ENCODE measurements at regions not wholly inside any gene's neighbourhood (a gene's known extent, or its start where the extent isn't known, plus 50 kb on each side); places are given as distances from the start of the nearest gene placed in this dataset.
A peak's percentile ranks its signal among the peaks of the same experiment; 100 is the strongest.

DNA sequence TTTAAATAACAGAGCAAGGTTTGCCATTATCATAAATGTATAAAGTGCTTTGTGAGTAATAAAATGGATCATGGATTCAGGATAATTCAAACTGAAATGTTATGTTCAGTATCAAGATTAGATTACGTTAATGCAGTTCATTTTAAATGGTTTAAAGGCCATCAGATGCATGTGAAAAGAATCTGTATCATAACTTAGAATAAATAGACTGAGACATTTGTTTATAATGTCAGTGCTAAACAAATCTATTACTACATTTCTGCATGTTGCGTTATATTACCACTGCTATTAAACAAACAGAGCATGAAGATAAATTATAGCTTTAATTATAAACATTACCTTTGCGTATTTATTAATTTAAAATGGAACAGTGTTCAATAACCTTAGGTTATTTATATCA lies 160.2 kb downstream of the TOX3 start:
- 75 to 76% methylated on average over 3 of the region's 3 CpGs for WGBS, 2 donors

DNA sequence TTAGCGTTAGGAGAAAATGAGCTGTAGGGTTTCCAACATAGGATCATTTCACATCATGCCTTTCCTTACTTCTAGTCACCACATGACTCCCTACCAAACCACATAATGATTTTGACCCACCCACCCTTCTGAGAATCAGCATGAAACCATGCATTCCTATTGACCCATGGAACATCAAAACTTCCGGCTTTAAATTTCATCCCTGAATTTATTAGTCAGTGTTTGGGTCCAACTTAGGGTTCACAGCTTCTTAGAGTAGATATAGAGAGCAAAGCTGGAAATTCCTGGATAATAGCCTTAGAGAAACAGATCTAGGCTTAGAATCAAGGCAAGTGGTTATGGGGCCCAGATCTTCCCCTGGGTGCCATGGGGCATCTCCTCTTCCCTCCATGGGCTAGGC lies 162.6 kb downstream of the TOX3 start:
- Histone ChIP-seq H3K9me3 (no peaks in the 10 kb centered on the region), H3K36me3 (replicated peaks in 1 of 2; ENCODE audit: insufficient read depth in 1 of 2, low read depth in 2 of 2) (no peaks in the 10 kb centered on the region), H3K27me3 (no peaks in the 10 kb centered on the region), H3K4me1 (peaks cover 7% of the 10 kb centered on the region), H3K4me3 (no peak overlapping the region), H3K27ac (no peak overlapping the region)
- 91 to 95% methylated on average over 2 of the region's 2 CpGs for WGBS, 2 donors
- intact Hi-C loops (cut with DNase I): no loop called here
- no peak for ATAC-seq
- TF ChIP-seq, protein P1, sequence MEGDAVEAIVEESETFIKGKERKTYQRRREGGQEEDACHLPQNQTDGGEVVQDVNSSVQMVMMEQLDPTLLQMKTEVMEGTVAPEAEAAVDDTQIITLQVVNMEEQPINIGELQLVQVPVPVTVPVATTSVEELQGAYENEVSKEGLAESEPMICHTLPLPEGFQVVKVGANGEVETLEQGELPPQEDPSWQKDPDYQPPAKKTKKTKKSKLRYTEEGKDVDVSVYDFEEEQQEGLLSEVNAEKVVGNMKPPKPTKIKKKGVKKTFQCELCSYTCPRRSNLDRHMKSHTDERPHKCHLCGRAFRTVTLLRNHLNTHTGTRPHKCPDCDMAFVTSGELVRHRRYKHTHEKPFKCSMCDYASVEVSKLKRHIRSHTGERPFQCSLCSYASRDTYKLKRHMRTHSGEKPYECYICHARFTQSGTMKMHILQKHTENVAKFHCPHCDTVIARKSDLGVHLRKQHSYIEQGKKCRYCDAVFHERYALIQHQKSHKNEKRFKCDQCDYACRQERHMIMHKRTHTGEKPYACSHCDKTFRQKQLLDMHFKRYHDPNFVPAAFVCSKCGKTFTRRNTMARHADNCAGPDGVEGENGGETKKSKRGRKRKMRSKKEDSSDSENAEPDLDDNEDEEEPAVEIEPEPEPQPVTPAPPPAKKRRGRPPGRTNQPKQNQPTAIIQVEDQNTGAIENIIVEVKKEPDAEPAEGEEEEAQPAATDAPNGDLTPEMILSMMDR (IDR thresholded peaks at IDR 0.05): no peak
- no peak for TF ChIP-seq POLR2A (IDR thresholded peaks at IDR 0.05)
- no peak for DNase-seq

More for the DNA sequence above, 160.2 kb downstream of the TOX3 start:
- intact Hi-C loops (cut with DNase I): no loop called here
- H3K4me1 ChIP-seq: peaks cover 7% of the 10 kb centered on the region
- no peak overlapping the region for H3K27ac ChIP-seq
- H3K4me3 ChIP-seq: no peak overlapping the region
- DNase-seq: no peak
- H3K9me3 ChIP-seq: no peaks in the 10 kb centered on the region
- TF ChIP-seq, protein P1 (IDR thresholded peaks at IDR 0.05): no peak
- no peak for TF ChIP-seq POLR2A (IDR thresholded peaks at IDR 0.05)
- no peak for ATAC-seq
- H3K36me3 ChIP-seq (replicated peaks in 1 of 2; ENCODE audit: insufficient read depth in 1 of 2, low read depth in 2 of 2): no peaks in the 10 kb centered on the region
- no peaks in the 10 kb centered on the region for H3K27me3 ChIP-seq

DNA sequence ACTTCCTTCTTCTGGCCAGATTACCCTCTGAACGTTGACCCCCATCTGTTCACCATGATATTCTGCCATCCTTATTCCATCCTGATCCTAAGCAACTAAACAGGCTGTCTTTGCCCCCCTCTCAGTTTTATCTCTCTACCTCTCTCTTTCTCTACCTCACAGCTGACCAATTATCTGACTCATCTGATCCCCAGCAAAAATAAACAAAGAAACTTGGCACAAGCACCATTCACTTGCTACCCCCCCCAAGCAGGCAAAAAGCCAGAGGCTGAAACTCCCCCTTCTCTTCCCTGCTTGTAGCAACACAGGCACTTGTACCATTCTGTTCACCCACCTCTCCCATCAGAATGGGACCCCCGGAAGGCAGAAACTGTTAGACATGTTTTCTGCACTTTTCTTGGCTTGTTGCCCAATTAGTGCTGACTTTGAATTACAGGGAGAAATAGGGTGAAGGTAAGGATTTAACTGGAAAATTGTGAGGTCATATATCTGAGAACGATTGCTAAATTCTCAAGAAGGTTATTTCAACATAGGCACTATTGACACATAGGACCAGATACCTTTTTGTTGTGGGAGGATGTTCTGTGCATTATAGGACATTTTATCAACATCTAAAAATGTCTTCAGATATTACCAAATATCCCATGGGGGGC lies 163.2 kb downstream of the TOX3 start:
- ATAC-seq: no peak
- Histone ChIP-seq H3K36me3 (replicated peaks in 1 of 2; ENCODE audit: insufficient read depth in 1 of 2, low read depth in 2 of 2) (no peaks in the 10 kb centered on the region), H3K27ac (no peak overlapping the region), H3K9me3 (no peaks in the 10 kb centered on the region), H3K4me1 (peaks cover 7% of the 10 kb centered on the region), H3K4me3 (no peak overlapping the region), H3K27me3 (no peaks in the 10 kb centered on the region)
- no peak for TF ChIP-seq POLR2A (IDR thresholded peaks at IDR 0.05)
- TF ChIP-seq, protein P1 (IDR thresholded peaks at IDR 0.05): no peak
- WGBS, 2 donors: 17 to 24% methylated on average over 3 of the region's 3 CpGs
- intact Hi-C loops (cut with DNase I): no loop called here
- DNase-seq: peak in 1 of 4 donors; percentile 15

DNA sequence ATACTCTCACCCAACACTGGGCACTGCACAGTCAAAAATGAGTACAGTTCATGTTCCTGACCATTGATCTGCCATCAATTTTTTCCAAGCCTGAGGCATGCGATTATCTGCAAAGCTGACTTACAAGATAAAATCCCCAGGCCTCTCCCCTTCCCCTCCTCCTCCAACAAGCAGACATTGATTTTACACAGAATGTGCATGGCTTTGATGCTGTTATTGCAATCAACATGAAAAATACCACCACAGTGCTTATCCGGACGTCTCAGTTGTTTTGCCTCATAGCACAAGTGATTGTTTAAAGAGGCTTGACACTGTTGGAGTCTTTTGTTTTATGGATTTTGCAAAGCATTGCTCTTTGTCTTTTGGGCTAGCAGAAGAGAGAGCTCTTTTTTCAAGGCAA lies 163.8 kb downstream of the TOX3 start:
- ATAC-seq: no peak
- Histone ChIP-seq H3K4me3 (no peak overlapping the region), H3K36me3 (replicated peaks in 1 of 2; ENCODE audit: insufficient read depth in 1 of 2, low read depth in 2 of 2) (no peaks in the 10 kb centered on the region), H3K4me1 (peaks cover 7% of the 10 kb centered on the region), H3K27ac (no peak overlapping the region), H3K9me3 (no peaks in the 10 kb centered on the region), H3K27me3 (no peaks in the 10 kb centered on the region)
- DNase-seq: no peak
- intact Hi-C loops (cut with DNase I): no loop called here
- TF ChIP-seq, protein P1 (IDR thresholded peaks at IDR 0.05): no peak
- 44 to 53% methylated on average over 3 of the region's 3 CpGs for WGBS, 2 donors

DNA sequence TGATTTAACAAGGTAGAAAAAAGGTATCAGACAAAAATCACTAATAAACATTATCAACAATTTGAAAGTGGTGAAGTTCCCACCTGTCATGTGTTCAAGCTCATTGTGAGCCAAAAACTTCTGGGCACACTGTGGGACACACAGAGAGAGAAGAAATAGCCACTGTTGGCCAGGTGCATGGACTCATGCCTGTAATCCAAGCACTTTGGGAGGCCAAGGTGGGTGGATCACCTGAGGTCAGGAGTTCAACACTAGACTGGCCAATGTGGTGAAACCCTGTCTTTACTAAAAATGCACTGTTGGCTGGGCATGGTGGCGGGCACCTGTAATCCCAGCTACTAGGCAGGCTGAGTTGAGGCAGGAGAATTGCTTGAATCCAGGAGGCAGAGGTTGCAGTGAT lies 167.4 kb downstream of the TOX3 start:
- no peak for TF ChIP-seq POLR2A (IDR thresholded peaks at IDR 0.05)
- TF ChIP-seq, protein P1 (IDR thresholded peaks at IDR 0.05): no peak
- WGBS, 2 donors: 82 to 100% methylated on average over 1 of the region's 1 CpG
- Histone ChIP-seq H3K4me1 (peaks cover 7% of the 10 kb centered on the region), H3K36me3 (replicated peaks in 1 of 2; ENCODE audit: insufficient read depth in 1 of 2, low read depth in 2 of 2) (no peaks in the 10 kb centered on the region), H3K4me3 (no peak overlapping the region), H3K27ac (no peak overlapping the region), H3K9me3 (no peaks in the 10 kb centered on the region), H3K27me3 (no peaks in the 10 kb centered on the region)
- ATAC-seq: no peak
- DNase-seq: no peak
- intact Hi-C loops (cut with DNase I): no loop called here
